ENCODE measurements at regions not wholly inside any gene's neighbourhood (a gene's known extent, or its start where the extent isn't known, plus 50 kb on each side); places are given as distances from the start of the nearest gene placed in this dataset.

DNA sequence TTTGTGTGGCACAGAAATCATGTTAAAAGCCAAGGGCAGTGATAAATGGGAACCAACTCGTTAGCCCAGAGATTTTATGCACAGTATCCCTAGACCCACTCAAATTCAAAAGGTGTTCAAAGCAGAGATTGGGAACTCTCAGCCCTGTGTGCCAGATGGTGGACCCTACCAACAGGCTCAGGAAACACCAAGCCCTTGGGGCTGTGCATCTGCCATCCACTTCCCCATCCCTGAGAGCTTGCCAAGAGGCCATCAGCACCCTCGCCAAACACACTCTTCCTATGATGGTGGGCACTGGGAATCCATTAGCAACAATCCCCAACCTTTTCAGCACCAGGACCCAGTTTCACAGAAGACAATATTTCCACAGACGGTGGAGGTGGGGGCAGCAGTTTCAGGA lies 194.2 kb upstream of the NFIA start:
- H3K36me3 Mint-ChIP-seq (ENCODE audit: insufficient read depth in 1 of 3, low read depth in 3 of 3): no peaks in the 10 kb centered on the region
- H3K9ac ChIP-seq (ENCODE audit: extremely low read depth, insufficient read length, low read length): no peak overlapping the region
- peaks cover 2% of the 10 kb centered on the region for H3K23me2 ChIP-seq (ENCODE audit: insufficient read length, low read depth, low read length, poor library complexity, severe bottlenecking)
- no peak overlapping the region for H3K14ac ChIP-seq (ENCODE audit: insufficient read depth, low read length)
- no peak overlapping the region for H3K27ac ChIP-seq (ENCODE audit: insufficient read length, low read depth, low read length)
- DNase-seq: no peak
- H3K4me1 ChIP-seq (ENCODE audit: insufficient read depth, low read length): 0 out of 2 replicates have a peak, but pooled peaks cover 7% of the 10 kb centered on the region
- H2BK12ac ChIP-seq (ENCODE audit: insufficient read length, low read depth, low read length): no peak overlapping the region
- H3K56ac ChIP-seq (ENCODE audit: insufficient read length, low read depth, low read length): no peak overlapping the region
- no peaks in the 10 kb centered on the region for H3K27me3 ChIP-seq (ENCODE audit: insufficient read depth, low read length)
- H3K4ac ChIP-seq (ENCODE audit: low read depth, low read length): no peak overlapping the region
- H4K5ac ChIP-seq (ENCODE audit: insufficient read length, low read depth, low read length): no peak overlapping the region
- TF ChIP-seq, protein P1, sequence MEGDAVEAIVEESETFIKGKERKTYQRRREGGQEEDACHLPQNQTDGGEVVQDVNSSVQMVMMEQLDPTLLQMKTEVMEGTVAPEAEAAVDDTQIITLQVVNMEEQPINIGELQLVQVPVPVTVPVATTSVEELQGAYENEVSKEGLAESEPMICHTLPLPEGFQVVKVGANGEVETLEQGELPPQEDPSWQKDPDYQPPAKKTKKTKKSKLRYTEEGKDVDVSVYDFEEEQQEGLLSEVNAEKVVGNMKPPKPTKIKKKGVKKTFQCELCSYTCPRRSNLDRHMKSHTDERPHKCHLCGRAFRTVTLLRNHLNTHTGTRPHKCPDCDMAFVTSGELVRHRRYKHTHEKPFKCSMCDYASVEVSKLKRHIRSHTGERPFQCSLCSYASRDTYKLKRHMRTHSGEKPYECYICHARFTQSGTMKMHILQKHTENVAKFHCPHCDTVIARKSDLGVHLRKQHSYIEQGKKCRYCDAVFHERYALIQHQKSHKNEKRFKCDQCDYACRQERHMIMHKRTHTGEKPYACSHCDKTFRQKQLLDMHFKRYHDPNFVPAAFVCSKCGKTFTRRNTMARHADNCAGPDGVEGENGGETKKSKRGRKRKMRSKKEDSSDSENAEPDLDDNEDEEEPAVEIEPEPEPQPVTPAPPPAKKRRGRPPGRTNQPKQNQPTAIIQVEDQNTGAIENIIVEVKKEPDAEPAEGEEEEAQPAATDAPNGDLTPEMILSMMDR (conservative IDR thresholded peaks at IDR 0.05): no peak
- no CpG with 5 or more reads among the region's 3 CpGs for WGBS (ENCODE audit: extremely low coverage, insufficient read length, low lambda C conversion rate)
- no peak overlapping the region for H3T11ph ChIP-seq (ENCODE audit: low read length)
- H2AK5ac ChIP-seq (ENCODE audit: insufficient read length, low read length): no peak overlapping the region
- no peak overlapping the region for H3K4me2 ChIP-seq (ENCODE audit: insufficient read depth, insufficient read length, low read length)
- no peak overlapping the region for H4K91ac ChIP-seq (ENCODE audit: insufficient read length, low read depth, low read length)
- H2AFZ ChIP-seq (ENCODE audit: low read length): no peak overlapping the region
- H3K9me3 Mint-ChIP-seq: no peaks in the 10 kb centered on the region
- no peak overlapping the region for H2BK5ac ChIP-seq (ENCODE audit: insufficient read length, low read length)
- H4K20me1 ChIP-seq (ENCODE audit: control insufficient read depth, insufficient read depth, insufficient read length): no peaks in the 10 kb centered on the region
- H3K4me1 Mint-ChIP-seq: peaks cover 33 to 39% of the 10 kb centered on the region in 2 experiments
- H3K79me2 ChIP-seq (ENCODE audit: insufficient read depth, low read length): no peaks in the 10 kb centered on the region
- no peak overlapping the region for H2BK15ac ChIP-seq (ENCODE audit: low read depth, low read length)
- H3K4me3 Mint-ChIP-seq: no peak overlapping the region
- no peak overlapping the region for H3K18ac ChIP-seq (ENCODE audit: insufficient read length, low read depth, low read length)
- H3K23ac ChIP-seq (ENCODE audit: insufficient read length, low read depth, low read length): no peak overlapping the region
- H3K27ac Mint-ChIP-seq: no peak overlapping the region
- no peaks in the 10 kb centered on the region for H3K9me3 ChIP-seq (ENCODE audit: control insufficient read depth, low read depth, low read length)
- H3K27me3 Mint-ChIP-seq (ENCODE audit: low read depth): no peaks in the 10 kb centered on the region
- no peak overlapping the region for H2BK20ac ChIP-seq (ENCODE audit: low read depth, low read length, poor library complexity, severe bottlenecking)
- no peaks in the 10 kb centered on the region for H3K79me1 ChIP-seq (ENCODE audit: insufficient read depth, low read depth, low read length, poor library complexity, severe bottlenecking)
- H4K8ac ChIP-seq (replicated peaks; ENCODE audit: insufficient read length, low read depth, low read length): no peak overlapping the region
- H2BK120ac ChIP-seq (ENCODE audit: low read depth, low read length, poor library complexity, severe bottlenecking): no peak overlapping the region
